CD14-positive monocyte (primary cell): ENCODE measurements at regions not wholly inside any gene's neighbourhood (a gene's known extent, or its start where the extent isn't known, plus 50 kb on each side); places are given as distances from the start of the nearest gene placed in this dataset.

Source experiments
- DNase-seq, 3 donors: peaks; one replicate each; pipeline ENCODE4 v3.0.0-alpha.2; 2011 to 2022
- H2AFZ ChIP-seq: 2 replicates; pipeline ENCODE4 v1.6.0; 2012; ENCODE audit warnings: mild to moderate bottlenecking, low read depth, low read length, inconsistent platforms; ENCODE audit not compliant: insufficient read depth, poor library complexity, severe bottlenecking
- H3K27ac ChIP-seq, 2 donors: 1 replicate in 1 of 2; 2 replicates in 1 of 2; pipeline ENCODE4 v1.5.1; 2012 to 2013; ENCODE audit warnings: low read length in 2 of 2, control low read depth in 1 of 2, inconsistent platforms in 1 of 2, low read depth in 1 of 2, mild to moderate bottlenecking in 1 of 2
- H3K27me3 ChIP-seq, 2 donors: one replicate each; pipeline versions ENCODE4 v1.6.0 to v1.6.1; 2011 to 2013; ENCODE audit warnings: low read length in 2 of 2; ENCODE audit not compliant: control insufficient read depth in 2 of 2, insufficient read depth in 2 of 2
- H3K36me3 ChIP-seq, 2 donors: replicated peaks in 1 of 2; 1 replicate in 1 of 2; 2 replicates in 1 of 2; pipeline versions ENCODE4 v1.5.1 to v1.6.1; 2012 to 2013; ENCODE audit warnings: low read length in 2 of 2, control low read depth in 1 of 2, inconsistent platforms in 1 of 2, mild to moderate bottlenecking in 1 of 2; ENCODE audit not compliant: insufficient read depth in 2 of 2, control insufficient read depth in 1 of 2
- H3K4me1 ChIP-seq, 2 donors: 1 replicate in 1 of 2; 2 replicates in 1 of 2; pipeline versions ENCODE4 v1.5.1 to v1.6.1; 2012 to 2013; ENCODE audit warnings: low read length in 2 of 2, control low read depth in 1 of 2, inconsistent platforms in 1 of 2, mild to moderate bottlenecking in 1 of 2, moderate library complexity in 1 of 2; ENCODE audit not compliant: insufficient read depth in 2 of 2, control insufficient read depth in 1 of 2
- H3K4me2 ChIP-seq: replicated peaks from 2 replicates; pipeline ENCODE3; 2012; ENCODE audit warnings: low read length, moderate library complexity, mild to moderate bottlenecking; ENCODE audit not compliant: poor library complexity, severe bottlenecking; ENCODE audit errors: extremely low read depth
- H3K4me3 ChIP-seq, 3 experiments: fragments of 200-600 bp in 1 of 3; sonication (generic) in 1 of 3; replicated peaks in 1 of 3; 1 replicate in 2 of 3; 2 replicates in 1 of 3; pipeline ENCODE4 v1.5.1; 2011 to 2013; ENCODE audit warnings: low read length in 3 of 3, mild to moderate bottlenecking in 3 of 3, control low read depth in 2 of 3, low read depth in 2 of 3, inconsistent platforms in 1 of 3, moderate library complexity in 1 of 3
- H3K79me2 ChIP-seq: 2 replicates; pipeline ENCODE4 v1.6.0; 2012; ENCODE audit warnings: mild to moderate bottlenecking, control low read depth, inconsistent platforms, low read length, moderate library complexity; ENCODE audit not compliant: insufficient read depth
- H3K9ac ChIP-seq: 2 replicates; pipeline ENCODE4 v1.6.0; 2017; ENCODE audit warnings: low read length, mild to moderate bottlenecking; ENCODE audit not compliant: insufficient read depth, poor library complexity, severe bottlenecking
- H3K9me3 ChIP-seq, 2 donors: replicated peaks in 1 of 2; 1 replicate in 1 of 2; 2 replicates in 1 of 2; pipeline versions ENCODE4 v1.5.1 to v1.6.1; 2012 to 2013; ENCODE audit warnings: low read length in 2 of 2, control low read depth in 1 of 2; ENCODE audit not compliant: control insufficient read depth in 1 of 2, insufficient read depth in 1 of 2
- H4K20me1 ChIP-seq: 2 replicates; pipeline ENCODE4 v1.6.0; 2012; ENCODE audit warnings: mild to moderate bottlenecking, low read length, control low read depth, moderate library complexity; ENCODE audit not compliant: insufficient read depth
- H3K27ac Mint-ChIP-seq, 7 donors: one replicate each; pipeline ENCODE4 v1.8.0; 2020; ENCODE audit warnings: mild to moderate bottlenecking in 7 of 7, mixed read lengths in 7 of 7, moderate library complexity in 6 of 7, inconsistent platforms in 2 of 7
- H3K27me3 Mint-ChIP-seq, 3 donors: one replicate each; pipeline ENCODE4 v1.8.0; 2021 to 2022; ENCODE audit warnings: low read depth in 3 of 3, mild to moderate bottlenecking in 3 of 3, mixed read lengths in 3 of 3, moderate library complexity in 3 of 3, inconsistent platforms in 1 of 3
- H3K36me3 Mint-ChIP-seq, 2 donors: one replicate each; pipeline ENCODE4 v1.8.0; 2020; ENCODE audit warnings: mixed read lengths in 2 of 2, inconsistent platforms in 1 of 2, mild to moderate bottlenecking in 1 of 2
- H3K4me1 Mint-ChIP-seq: one replicate; pipeline ENCODE4 v1.8.0; 2020; ENCODE audit warnings: mild to moderate bottlenecking, mixed read lengths
- H3K4me3 Mint-ChIP-seq, 2 donors: one replicate each; pipeline ENCODE4 v1.8.0; 2020; ENCODE audit warnings: mild to moderate bottlenecking in 2 of 2, mixed read lengths in 2 of 2, moderate library complexity in 1 of 2
- H3K9me3 Mint-ChIP-seq, 7 donors: one replicate each; pipeline ENCODE4 v1.8.0; 2020 to 2022; ENCODE audit warnings: mixed read lengths in 7 of 7, mild to moderate bottlenecking in 6 of 7, moderate library complexity in 6 of 7, inconsistent platforms in 2 of 7
- CTCF ChIP-seq: fragments of 200-600 bp; IDR thresholded peaks from one replicate; pipeline ENCODE4 v1.8.0; 2022; ENCODE audit warnings: antibody characterized with exemption, mild to moderate bottlenecking
- WGBS: methylation state at CpG from one replicate; pipeline ENCODE4 v1.1.5; 2013; ENCODE audit warnings: missing lambda C conversion rate; ENCODE audit not compliant: insufficient coverage; 5-methylcytosine and 5-hydroxymethylcytosine counted together
- intact Hi-C, 2 donors: fragments of 100-400 bp; cut with micrococcal nuclease; formaldehyde crosslinking; loops; one replicate each; pipeline versions ENCODE4 v1.15.0 to v1.15.1; 2023

- TF ChIP-seq CTCF, result no peak
- H3K36me3 Mint-ChIP-seq, result no peaks in the 10 kb centered on the region
- H3K27me3 Mint-ChIP-seq, result peaks cover 0 to 3% (median 0%) of the 10 kb centered on the region in 3 donors
- Histone ChIP-seq H3K4me1 (no peaks in the 10 kb centered on the region), H3K9ac (no peak overlapping the region), H3K4me3 (no peak overlapping the region), H3K36me3 (no peaks in the 10 kb centered on the region), H3K9me3 (no peaks in the 10 kb centered on the region), H3K27ac (no peak overlapping the region), H3K4me2 (no peak overlapping the region), H2AFZ (no peak overlapping the region), H3K27me3 (no peaks in the 10 kb centered on the region), H4K20me1 (no peaks in the 10 kb centered on the region), H3K79me2 (no peaks in the 10 kb centered on the region)
- peaks cover 4% of the 10 kb centered on the region for H3K4me1 Mint-ChIP-seq
- H3K27ac Mint-ChIP-seq, result no peak overlapping the region
- H3K4me3 Mint-ChIP-seq, result no peak overlapping the region
- WGBS, result 92% methylated on average over 8 of the region's 19 CpGs
- H3K9me3 Mint-ChIP-seq, result peaks cover 0 to 5% (median 0%) of the 10 kb centered on the region in 7 donors
- no peak for DNase-seq
- intact Hi-C loops, result no loop called here
These were observed 74.6 kb downstream of the TMEM121 start for GRCh38 chr14:105600939-105601359.

- Histone ChIP-seq H3K27ac (no peak overlapping the region), H3K36me3 (no peaks in the 10 kb centered on the region), H3K9ac (no peak overlapping the region), H3K79me2 (no peaks in the 10 kb centered on the region), H3K27me3 (no peaks in the 10 kb centered on the region), H3K9me3 (no peaks in the 10 kb centered on the region), H4K20me1 (no peaks in the 10 kb centered on the region), H2AFZ (no peak overlapping the region), H3K4me2 (no peak overlapping the region), H3K4me3 (no peak overlapping the region), H3K4me1 (no peaks in the 10 kb centered on the region)
- H3K9me3 Mint-ChIP-seq, result peaks cover 0 to 5% (median 0%) of the 10 kb centered on the region in 7 donors
- H3K4me1 Mint-ChIP-seq, result peaks cover 4% of the 10 kb centered on the region
- H3K36me3 Mint-ChIP-seq, result no peaks in the 10 kb centered on the region
- no peak for DNase-seq
- TF ChIP-seq CTCF, result no peak
- intact Hi-C loops, result no loop called here
- peaks cover 0 to 3% (median 0%) of the 10 kb centered on the region in 3 donors for H3K27me3 Mint-ChIP-seq
- H3K27ac Mint-ChIP-seq, result no peak overlapping the region
- no peak overlapping the region for H3K4me3 Mint-ChIP-seq
- WGBS, result 95% methylated on average over 18 of the region's 20 CpGs
These were observed 75.2 kb downstream of the TMEM121 start for GRCh38 chr14:105601360-105602242.
